ENCODE measurements at regions not wholly inside any gene's neighbourhood (a gene's known extent, or its start where the extent isn't known, plus 50 kb on each side); places are given as distances from the start of the nearest gene placed in this dataset.

DNA sequence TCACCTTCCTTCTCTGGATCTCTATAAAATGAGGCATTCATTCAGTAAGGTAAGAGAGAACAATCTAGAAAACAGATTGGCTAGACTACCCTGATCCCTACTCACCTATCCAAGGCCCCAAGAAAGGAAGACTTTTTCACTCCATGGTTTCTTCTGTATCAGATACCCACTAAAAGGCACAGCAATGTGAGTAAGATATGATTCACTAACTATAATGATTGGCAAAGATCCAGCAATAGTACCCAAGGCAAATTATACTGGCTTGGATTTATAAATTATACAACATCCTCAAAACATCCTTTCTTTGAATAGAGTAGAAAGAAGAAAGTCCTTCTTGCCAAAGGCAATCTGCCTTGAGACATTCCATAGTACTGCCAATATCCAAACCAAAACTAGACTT, 1432.0 kb upstream of the GOT2 start:
- TF ChIP-seq, protein P1, sequence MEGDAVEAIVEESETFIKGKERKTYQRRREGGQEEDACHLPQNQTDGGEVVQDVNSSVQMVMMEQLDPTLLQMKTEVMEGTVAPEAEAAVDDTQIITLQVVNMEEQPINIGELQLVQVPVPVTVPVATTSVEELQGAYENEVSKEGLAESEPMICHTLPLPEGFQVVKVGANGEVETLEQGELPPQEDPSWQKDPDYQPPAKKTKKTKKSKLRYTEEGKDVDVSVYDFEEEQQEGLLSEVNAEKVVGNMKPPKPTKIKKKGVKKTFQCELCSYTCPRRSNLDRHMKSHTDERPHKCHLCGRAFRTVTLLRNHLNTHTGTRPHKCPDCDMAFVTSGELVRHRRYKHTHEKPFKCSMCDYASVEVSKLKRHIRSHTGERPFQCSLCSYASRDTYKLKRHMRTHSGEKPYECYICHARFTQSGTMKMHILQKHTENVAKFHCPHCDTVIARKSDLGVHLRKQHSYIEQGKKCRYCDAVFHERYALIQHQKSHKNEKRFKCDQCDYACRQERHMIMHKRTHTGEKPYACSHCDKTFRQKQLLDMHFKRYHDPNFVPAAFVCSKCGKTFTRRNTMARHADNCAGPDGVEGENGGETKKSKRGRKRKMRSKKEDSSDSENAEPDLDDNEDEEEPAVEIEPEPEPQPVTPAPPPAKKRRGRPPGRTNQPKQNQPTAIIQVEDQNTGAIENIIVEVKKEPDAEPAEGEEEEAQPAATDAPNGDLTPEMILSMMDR (conservative IDR thresholded peaks at IDR 0.05; ENCODE audit: low read depth, low read length): no peak
- no peak for TF ChIP-seq EZH2 (IDR thresholded peaks at IDR 0.05; ENCODE audit: low read length, unreplicated experiment)

Measured in PC-3 (cell line).